GM19463 (cell line): ENCODE measurements at regions not wholly inside any gene's neighbourhood (a gene's known extent, or its start where the extent isn't known, plus 50 kb on each side); places are given as distances from the start of the nearest gene placed in this dataset.
"Not testable (repeated sequence)": the region's sequence is repeated elsewhere in the genome, so short reads cannot be mapped to it uniquely, and the experiment has no call there.

ENCODE experiments used
- ATAC-seq: cut with Tn5 transposase; IDR thresholded peaks from one replicate; pipeline ENCODE4 v1.9.1; 2021; ENCODE audit warnings: mild to moderate bottlenecking, moderate library complexity; ENCODE audit not compliant: unreplicated experiment

DNA sequence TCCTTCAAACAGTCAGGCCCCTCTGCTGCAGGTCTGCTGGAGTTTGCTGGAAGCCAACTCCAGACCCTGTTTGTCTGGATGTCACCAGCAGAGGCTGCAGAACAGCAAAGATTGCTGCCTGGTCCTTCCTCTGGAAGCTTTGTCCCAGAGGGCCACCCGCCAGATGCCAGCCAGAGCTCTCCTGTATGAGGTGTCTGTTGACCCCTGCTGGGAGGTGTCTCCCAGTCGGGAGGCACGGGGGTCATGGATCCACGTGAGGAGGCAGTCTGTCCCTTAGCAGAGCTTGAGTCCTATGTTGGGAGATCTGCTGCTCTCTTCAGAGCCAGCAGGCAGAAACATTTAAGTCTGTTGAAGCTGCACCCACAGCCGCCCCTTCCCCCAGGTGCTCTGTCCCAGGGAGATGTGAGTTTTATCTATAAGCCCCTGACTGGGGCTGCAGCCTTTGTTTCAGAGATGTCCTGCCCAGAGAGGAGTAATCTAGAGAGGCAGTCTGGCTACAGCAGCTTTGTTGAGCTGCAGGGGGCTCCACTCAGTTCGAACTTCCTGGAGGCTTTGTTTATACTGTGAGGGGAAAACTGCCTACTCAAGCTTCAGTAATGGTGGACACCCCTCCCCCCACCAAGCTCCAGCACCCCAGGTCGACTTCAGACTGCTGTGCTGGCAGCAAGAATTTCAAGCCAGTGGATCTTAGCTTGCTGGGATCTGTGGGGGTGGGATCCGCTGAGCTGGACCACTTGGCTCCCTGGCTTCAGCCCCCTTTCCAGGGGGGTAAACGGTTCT is 72.1 kb downstream of the OGFRL1 start:
- not testable (repeated sequence) for ATAC-seq

DNA sequence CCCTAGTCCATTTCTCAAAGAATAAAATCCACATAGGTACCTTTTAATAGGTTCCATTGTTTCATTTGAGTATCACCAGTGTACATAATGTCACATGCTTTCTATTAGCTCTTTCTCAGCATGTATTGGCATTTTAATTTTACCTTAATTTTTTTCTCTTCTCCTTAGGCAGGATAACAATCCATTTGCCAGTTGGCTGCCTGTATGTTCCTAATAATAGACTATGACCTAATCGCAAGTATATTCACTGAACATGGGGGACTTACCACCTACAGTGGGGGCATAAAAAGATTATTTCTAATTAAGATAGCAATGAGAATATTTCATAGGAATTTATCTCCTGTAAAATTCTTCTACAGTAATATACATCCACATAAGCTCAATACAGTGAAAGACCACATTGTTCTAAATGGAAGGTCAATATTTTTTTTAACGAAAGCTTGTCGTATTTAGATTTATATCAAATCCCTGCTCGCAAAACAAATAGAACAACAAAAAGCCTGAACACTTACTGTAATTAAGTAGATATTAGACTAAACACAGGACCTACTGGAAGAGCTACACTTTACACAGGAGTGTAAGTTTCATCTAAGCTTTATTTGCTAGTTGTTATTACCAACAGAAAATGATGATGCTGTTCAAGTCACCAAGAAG is 76.4 kb downstream of the OGFRL1 start:
- ATAC-seq, result no peak

DNA sequence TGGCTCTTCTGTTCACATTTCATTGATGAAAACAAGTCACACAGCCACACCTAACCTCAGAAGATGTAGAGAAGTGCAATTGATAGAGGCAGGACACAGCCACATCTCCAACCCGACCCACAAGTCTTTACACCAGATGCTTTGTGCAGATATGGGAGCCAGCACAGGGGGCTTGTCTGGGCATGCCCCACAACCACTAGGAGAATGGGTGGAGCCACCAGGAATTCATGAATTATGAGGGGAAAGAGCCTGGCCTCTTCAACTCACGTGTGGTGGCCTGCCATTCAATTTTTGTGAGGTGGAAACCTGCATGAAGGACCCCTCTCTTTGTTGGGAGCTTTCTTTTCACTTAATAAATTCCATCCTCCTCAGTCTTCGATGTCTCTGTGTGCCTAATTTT is 79.1 kb downstream of the OGFRL1 start:
- no peak for ATAC-seq

DNA sequence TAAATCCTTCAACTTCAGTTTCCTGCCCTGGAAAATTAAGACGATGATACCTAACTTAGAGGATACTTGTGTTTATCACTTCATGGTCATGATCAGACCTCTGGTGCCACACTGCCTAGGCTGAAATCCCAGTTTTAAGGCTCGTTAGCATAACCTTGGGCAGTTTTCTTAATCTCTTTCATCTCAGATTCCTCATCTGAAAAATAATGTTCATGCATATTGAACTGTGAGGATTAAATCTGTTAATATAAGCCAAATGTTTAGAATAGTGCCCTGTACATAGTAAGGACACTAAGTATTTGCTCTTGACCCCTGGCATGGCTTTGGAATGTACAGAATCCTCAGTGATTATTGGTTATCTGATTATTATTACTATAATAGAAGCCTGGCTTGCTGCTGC is 79.7 kb downstream of the OGFRL1 start:
- no peak for ATAC-seq

DNA sequence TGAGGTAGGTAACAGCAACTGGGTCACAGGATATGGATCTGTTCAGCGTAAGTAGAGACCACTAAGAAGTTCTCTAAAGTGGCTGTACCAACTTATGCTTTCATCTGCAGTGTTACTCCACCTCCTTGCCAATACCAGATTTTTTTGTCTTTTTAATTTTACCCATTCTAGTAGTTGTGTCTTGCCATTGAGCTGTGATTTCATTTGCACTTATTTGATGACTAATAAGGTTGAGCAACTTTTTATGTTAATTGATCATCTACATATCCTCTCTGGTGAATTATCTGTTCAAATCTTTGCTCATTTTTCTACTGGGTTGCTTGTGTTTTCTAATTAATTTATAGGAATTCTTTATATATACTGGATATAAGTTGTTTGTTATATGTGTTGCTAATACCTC is 82.9 kb downstream of the OGFRL1 start:
- no peak for ATAC-seq

DNA sequence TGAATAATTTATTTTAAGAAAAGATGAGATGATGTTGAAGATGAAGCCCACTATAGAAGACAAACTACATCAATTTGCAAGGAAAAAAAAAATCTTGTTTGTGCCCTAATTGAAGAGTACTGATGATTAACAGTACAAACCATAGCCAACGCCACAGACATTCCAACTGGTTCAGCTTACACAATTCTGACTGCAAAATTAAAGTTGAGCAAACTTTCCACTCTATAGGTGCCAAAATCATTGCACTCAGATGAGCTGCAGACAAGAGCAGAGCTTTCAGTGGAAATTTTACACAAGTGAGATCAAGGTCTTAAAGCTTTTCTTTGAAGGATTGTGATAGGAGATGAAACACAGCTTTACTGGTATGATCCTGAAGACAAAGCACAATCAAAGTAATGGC is 85.3 kb downstream of the OGFRL1 start:
- no peak for ATAC-seq

DNA sequence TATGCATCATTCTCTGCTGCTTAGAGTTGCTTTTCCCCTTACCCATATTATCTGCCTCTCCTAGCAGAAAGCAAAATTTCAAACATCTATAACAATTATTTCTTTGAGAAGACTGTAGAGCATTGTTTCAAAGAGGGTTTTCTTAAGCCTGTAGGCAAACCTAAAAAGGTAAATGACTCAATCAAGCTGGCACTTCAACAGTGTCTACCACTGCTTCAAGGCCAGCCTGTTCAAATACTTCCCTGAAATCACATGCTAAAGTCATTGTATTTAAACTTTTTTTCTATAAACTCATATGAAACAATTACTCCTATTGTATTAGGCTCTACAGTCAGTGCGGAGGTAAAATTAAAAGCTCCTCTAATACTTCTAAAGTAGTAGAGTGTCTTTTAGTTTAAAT is 87.1 kb downstream of the OGFRL1 start:
- ATAC-seq, result no peak

DNA sequence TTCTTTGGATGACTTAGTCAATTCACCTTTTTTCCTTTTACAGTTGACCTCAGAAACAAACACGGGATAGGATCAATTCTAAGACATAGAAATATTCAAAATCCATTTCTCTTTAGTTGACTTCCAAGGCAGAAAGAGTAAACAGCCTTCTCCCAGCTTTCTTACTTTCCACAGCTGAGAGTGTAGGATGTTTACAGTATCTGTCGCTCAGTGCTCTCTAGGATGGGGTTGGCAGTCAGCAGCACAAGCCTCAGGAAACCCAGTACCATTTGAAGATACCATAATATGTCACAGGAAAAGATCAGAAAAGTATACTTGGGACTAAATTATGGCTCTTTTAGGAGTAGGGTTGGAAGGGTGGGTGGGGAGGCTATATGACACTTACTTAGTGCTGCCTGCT is 88.2 kb downstream of the OGFRL1 start:
- no peak for ATAC-seq

DNA sequence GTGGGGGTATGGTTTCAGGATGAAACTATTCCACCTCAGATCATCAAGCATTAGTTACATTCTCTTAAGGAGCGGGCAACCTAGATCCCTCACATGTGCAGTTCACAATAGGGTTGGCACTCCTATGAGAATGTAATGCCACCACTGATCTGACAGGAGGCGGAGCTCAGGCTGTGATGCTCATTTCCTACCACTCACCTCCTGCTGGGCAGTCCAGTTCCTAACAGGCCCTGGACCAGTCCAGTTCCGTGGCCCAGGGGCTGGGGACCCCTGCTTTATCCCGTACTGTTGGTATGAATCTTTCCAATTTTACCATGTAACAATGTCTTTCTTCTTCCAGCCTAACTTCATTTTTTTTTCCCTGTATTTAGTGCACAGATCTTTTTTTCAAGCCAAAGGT is 94.9 kb downstream of the OGFRL1 start:
- no peak for ATAC-seq

DNA sequence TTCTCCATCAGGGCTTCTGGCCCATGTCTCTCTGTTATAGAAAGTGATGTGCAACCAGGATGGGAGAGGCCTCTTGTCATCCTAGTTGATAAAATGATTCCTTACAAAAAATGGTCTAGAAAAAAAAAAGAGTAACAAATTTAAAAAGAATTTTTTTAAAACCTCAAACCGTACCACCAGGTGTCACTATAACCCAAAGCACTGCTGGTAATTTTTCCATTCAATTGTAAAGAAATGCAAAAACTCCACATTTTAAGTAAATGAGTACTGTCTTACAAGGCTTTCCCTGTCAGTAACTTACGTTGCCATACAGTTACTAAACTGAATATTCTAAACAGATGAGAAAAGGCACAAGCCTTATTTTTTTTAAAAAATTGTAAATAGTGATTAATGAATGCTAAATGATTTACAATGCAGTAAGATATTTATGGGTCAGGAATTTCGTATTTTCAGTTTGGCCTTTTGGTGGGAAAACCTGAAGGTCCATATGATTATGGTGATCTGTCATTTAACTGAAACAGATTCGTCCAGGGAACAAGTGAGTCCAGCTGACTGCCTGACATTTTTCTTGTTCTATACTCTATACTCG is 95.4 kb downstream of the OGFRL1 start:
- no peak for ATAC-seq

DNA sequence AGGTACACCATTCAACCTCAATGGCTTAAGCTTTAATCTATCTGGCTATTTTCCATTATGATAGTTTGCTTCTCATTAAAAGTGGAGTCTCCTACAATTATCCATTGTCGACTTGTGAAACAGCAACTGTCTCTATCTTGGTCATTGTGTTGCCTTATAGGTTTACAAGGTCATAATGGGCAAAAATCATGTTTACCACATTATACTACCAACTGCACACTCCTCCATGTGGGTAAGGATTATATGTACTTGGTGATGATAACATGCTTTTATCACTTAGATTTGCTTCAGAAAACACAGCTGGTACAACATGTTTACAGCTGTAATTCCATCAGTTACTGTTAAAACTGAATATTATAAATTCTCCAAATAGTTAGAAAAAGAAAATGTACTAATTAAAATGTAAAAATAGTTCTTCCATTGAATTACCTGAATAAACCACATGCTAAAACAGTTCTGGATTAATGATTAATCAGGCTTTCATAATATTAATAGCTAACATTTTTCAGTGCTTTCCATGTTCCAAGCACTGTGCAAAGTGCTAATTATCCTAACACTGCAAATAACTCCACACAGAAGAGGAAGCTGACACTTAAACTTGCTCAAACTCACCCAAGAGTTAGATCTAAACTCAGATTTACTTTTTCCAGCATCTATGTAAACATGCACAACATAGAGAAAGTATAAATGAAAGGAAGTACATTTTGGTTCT is 96.7 kb downstream of the OGFRL1 start:
- no peak for ATAC-seq

DNA sequence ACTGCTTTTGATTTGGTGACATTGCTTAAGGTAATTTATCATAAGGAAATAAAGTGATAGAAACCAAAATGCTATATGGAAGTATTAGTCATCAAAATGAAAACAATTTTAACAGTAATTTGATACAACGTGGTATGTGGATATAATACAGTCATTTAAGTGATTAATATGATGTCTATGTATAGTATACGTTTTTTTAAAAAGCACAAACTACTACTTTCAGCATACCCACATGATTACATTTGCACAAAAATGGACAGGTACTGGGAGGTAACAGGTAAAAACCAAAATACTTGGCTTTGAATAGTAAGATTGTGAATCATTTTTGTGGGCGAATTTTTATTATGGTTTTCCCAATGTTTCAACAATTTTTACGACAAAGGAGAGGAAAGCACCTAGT is 97.6 kb downstream of the OGFRL1 start:
- no peak for ATAC-seq

DNA sequence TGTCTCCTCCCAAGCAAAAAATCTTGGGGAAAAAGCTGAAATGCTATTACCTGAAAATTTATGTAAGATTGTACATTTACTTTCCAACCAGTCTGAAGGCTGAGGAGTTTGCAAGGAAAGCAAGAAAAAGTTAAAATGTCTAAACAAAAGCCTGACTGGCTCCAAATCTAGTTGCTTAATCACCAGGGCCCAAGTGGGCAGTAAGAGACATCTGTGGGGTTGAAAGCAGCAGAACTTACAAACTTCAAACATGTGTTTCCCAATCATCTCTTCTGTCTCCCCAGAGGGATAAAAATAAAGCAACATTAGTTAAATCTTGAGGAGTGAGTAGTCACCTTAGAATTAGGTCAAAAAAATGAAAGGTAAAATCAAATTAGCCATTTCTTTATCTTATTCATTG is 98.6 kb downstream of the OGFRL1 start:
- ATAC-seq, result no peak

DNA sequence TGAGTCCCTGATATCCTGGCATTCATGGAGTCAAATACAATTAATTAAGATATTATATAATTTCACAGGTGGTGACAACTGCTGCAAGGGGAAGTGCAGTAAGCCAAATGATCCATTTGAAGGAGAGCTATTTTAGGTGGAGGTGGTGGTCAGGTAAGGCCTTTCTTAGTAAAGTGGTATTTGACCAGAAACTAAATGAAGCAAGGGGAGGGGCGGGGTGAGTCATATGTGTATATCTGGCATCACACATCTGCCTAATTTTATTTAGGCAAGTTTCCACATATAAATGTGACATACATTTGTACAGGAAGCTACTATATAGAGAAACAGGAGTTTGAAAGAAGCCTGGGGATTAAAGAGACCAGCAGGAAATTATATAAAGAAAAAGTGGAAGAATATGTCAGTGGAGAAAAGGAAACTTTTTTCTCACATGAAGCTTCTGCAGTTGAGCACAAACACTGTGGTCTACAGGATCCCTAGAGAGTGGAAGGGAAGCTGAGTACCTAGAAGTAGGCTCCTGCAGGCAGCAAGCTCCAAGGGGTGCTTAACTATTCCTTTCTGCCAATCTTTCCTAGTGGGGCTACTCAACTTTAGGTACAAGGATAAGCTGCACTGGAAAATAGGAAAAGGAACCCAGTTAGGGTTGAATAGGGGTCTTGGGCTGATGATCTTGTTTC is 99.6 kb downstream of the OGFRL1 start:
- peak; percentile 80 for ATAC-seq

DNA sequence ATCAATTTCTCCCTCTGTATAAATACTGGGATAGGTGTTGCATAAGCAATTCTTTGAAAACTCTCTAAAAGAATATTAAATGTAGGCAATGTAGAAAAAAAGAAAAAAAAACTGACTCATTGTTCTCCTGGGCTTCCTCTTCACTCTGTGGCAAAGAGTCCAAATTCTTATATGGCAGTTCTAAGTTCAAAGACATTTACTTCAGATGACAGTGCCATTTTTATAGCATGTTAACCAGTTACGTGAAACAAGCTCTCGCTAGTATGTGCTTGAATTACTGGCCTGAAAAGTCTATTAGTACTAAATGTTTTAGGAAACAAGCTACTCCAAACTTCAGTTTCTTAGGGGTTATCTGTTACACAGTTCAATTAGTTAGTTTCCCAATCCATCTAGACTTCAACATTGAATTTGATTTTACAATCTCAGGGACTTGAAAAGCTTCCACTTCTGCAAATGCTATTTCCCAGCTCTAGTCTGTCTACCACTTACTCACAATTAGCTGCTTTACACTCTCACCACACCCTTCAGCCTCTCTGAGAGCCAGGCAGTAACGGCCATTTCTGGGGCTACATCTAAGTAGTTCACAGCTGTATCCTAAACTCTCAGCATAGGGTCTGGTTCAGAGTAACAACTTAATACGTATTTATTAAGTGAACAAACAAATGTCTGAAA is 100.4 kb downstream of the OGFRL1 start:
- no peak for ATAC-seq

DNA sequence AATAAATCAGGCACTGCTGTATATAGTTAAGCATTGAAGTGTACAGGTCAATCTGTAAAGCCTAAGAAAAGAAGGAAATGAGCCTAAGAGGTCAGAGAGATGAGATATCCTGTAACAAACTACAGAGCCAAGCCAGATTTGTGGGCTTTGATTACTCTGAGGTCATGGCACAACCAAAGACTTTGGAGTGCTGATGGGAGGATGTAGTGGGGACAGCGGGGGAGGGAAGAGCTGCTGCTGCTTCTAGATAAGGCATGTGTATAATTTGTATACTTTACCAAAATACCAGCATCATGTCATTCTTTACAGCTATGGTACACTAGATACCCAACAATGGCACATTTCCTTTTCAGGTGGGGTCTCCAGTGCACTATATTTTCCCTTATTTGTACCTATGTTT is 102.5 kb downstream of the OGFRL1 start:
- no peak for ATAC-seq

DNA sequence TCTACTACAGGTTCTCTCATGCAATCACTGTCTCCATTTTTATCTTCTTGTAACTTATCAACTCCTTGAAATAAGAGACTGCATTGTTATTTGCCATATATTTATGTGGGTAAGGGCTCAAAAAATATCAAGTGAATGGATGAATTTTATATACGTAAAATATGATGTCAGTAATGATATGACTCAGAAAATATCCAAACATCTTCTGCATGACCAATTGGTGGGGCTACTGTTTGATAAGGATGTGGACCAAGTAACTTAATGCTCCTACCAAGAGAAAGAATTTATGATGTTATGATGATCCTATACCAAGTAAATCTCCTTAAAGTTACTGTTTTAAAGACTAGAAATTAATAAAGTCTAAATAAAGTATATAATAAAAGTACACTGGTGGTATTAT is 103.7 kb downstream of the OGFRL1 start:
- no peak for ATAC-seq

DNA sequence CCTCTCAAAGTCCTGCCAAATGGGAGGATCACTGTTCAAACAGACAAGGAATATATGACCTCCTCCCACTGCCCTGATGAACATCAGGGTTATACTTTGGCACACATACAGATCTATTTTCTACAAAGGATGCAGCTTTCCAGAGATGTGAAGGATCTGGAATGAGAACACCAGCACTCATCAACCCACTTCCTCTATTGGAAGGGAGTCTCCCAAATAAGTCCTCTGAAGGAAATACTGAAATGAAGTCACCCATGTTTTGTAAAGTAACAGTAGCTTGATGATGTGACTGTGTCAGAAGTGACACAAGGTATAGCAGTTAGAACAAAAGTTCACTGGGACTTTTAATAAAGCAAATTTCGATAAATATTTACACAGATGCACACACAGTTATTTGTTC is 104.9 kb downstream of the OGFRL1 start:
- no peak for ATAC-seq

DNA sequence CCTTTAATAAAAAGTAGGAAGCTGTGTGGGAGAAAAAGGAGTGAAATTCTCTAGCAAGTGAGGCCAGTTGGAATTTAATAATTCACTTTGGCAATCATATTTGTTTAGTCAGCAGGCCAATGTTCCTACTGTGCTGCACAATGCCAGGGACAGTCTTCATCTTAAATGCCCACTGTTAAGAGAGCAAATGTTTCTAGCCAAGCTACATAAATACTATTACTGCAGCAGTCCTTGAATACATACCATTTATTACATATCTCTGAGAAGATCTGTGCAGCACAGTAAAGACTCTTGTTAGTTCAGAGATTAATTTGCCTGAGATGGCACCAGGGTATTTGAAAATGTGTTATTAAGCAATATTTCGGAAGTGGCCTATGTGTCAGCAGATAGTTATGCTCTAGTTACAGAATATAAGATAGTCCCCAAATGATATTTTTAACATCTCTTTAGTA is 105.4 kb downstream of the OGFRL1 start:
- ATAC-seq, result no peak

DNA sequence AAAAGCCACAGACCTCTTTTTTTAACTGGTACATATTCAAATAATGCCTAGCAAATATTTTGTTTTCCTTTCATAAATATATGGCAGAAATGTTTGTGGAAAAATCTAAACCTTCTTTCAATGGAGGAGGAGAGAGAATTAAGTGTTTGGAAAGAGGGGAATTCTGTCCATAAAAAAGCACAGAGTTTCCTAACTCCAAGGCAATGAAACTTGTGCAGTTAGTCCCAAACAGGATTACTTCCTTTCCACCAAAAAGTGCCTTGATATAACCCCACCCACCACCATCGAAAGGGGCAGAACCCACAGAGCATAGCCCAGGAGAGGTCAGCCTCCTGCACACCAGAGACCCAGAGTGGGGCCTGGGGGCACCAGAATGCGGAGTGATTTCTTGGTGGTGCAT is 106.3 kb downstream of the OGFRL1 start:
- no peak for ATAC-seq
